ENCODE measurements at regions not wholly inside any gene's neighbourhood (a gene's known extent, or its start where the extent isn't known, plus 50 kb on each side); places are given as distances from the start of the nearest gene placed in this dataset.

- DNase-seq (ENCODE audit: low read depth in 2 of 2, low spot score in 1 of 2) = no peak
Observed at GRCh38 chr7:113825832-113826231, 93.0 kb downstream of the PPP1R3A start.

DNA sequence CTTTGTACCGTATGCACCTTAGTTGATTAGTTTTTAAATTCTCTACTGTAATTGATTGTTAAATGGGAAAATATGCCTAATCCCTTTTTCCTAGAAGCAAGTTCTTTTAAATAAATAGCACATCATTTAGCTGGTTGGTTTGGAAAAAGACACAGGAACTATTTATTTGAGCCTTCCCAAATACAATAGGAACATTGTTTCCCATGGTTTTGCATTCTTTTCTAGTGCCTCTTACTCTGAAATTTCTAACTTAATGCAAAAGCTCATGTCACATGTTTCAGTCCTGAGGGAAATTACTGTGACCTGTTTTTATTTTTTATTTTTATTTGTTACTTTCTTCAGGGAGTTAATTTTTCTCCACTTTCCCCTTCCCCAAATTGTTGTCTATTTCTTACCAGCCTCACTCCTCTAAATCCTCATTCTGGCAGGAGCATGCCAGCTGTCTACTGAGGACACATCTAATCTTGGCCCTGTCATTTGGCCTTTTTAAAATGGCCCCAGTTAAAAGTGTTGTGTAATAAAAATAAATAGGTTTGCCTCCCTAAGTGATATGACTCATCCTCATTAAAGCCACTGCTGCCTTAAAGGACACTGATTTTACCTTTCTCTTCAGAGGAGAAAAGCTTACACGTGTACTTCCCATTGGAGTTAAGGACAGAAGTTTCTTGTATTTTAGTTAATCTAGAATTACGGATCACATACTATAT lies 94.5 kb downstream of the PPP1R3A start:
- DNase-seq (ENCODE audit: low read depth in 2 of 2, low spot score in 1 of 2) = no peak

GRCh38 chr7:113819474-113819873 lies 99.3 kb downstream of the PPP1R3A start:
- DNase-seq (ENCODE audit: low read depth in 2 of 2, low spot score in 1 of 2) = no peak

DNA sequence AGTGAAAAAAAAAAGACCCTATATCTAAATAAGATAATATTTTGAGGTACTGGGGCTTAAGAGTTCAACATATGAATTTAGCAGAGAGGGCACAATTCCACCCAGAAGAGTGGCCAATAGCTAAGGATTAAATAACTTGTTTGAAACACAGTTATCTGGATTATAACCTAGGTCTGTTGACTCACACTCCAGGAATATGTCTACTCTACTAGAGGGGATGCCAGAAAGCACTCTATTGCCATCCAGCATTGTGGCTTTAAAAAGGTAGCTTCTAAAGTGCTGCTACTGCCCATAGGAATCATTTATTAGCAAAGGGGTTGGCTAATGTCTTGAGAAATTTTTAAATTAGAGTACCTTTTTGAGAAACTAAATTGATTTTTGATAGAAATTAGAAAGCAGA lies 102.2 kb downstream of the PPP1R3A start:
- DNase-seq (ENCODE audit: low read depth in 2 of 2, low spot score in 1 of 2) = no peak

GRCh38 chr7:113813471-113813870 lies 105.3 kb downstream of the PPP1R3A start:
- DNase-seq (ENCODE audit: low read depth in 2 of 2, low spot score in 1 of 2) = no peak

GRCh38 chr7:113812591-113813255 lies 106.1 kb downstream of the PPP1R3A start:
- no peak for DNase-seq (ENCODE audit: low read depth in 2 of 2, low spot score in 1 of 2)

GRCh38 chr7:113810080-113810744 lies 108.6 kb downstream of the PPP1R3A start:
- DNase-seq (ENCODE audit: low read depth in 2 of 2, low spot score in 1 of 2) = no peak

DNA sequence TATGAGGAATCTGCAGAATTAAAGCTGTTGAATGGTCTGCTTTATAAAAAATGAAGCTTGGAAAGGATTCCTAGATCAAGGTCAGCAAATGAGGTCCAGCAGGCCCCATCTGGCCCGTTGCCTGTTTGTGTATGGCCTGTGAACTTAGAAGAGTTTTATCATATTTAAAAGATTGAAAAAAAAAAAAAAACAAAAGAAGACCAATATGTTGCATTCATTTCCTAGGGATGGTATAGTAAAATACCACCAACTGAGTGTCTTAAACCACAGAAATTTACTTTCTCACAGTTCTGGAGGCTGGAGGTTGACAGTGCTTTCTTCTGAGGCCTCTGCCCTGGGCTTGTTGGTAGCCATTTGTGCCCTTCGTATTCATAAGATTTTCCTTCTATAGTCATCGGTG lies 109.2 kb downstream of the PPP1R3A start:
- no peak for DNase-seq (ENCODE audit: low read depth in 2 of 2, low spot score in 1 of 2)

- DNase-seq (ENCODE audit: low read depth in 2 of 2, low spot score in 1 of 2) = no peak
Observed at GRCh38 chr7:113806633-113807327, 112.0 kb downstream of the PPP1R3A start.

- no peak for DNase-seq (ENCODE audit: low read depth in 2 of 2, low spot score in 1 of 2)
Observed at GRCh38 chr7:113805976-113806375, 112.8 kb downstream of the PPP1R3A start.

- DNase-seq (ENCODE audit: low read depth in 2 of 2, low spot score in 1 of 2) = no peak
Observed at GRCh38 chr7:113804475-113805095, 114.2 kb downstream of the PPP1R3A start.

DNA sequence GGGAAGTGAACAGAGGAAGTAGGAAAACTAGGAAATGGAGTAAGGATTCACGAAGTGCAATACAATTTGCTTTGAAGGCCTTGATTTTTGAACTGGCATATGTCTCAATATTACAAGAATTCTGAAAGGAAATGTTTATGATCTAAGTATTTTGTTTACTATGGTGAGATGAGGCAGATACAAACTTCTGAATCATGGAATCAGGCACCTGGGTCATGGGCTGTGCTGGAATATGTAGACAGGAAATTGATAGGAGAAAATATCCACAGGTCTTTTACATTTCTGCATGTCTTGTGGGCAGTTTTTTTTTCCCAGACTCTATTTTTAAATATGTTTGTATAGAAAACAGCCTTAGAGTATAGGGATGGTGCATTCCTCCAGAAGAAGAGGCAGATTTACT lies 117.1 kb downstream of the PPP1R3A start:
- DNase-seq (ENCODE audit: low read depth in 2 of 2, low spot score in 1 of 2) = no peak

DNA sequence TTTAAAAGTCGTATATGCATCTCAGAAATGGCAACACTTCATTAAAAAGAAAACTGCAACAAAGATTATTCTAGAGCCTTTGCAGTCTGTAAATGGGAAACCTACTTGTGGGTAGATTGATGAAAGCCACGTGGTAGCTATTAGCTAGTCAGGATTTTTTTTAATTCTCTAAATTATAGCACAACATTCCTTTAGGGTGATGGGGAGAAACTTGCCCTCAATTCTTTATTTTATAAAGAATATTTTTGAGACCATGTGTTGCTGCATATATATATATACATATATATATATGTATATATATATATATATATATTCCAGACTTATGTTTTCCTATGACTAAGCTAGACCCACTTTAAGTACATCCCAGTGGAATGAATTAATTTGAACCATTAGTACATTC lies 118.0 kb downstream of the PPP1R3A start:
- DNase-seq (ENCODE audit: low read depth in 2 of 2, low spot score in 1 of 2) = no peak

DNA sequence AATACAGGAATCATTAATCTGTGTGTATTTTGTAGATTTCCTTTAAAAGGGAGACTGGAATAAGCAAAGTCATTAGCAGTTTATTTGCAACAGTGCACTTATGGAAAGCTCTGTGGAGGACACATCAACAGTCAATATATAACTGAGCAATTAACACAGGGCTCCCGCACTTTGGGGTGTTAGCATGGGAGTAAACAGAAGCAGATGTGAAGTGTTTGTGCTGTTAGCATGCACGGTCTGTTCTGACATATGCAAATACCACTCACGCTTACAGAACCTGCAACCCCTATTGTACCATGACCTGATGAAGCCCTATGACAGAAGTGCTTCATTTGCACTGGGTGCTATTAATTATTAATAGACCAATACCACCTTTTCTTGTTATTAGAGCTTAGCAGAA lies 118.9 kb downstream of the PPP1R3A start:
- no peak for DNase-seq (ENCODE audit: low read depth in 2 of 2, low spot score in 1 of 2)

DNA sequence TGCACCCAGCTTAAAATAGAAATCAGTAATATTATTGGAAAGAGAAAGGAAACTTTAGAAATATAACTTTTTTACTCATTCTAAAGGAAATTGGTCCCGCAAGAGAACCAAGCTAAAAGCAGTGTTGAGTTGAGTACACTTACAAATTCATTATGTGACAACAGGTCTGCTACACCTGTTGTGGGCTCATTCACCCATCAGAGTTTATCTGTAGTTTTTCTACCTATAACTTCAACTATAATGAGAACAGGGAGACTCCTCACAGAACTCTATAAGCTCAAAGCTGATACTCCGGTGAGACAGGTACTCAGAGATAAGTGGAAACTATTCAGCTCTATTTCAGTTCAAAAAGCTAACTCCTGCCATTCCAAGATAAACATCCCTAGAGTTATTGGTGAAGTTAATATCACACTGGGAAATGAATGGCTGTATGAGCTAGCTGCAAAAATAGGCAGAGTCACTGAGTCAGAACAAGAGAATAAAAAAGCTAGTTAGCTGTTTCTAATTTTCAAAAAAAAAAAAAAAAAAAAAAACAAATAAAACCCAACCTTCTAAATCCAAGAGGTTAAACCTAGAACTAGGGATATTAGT lies 121.3 kb downstream of the PPP1R3A start:
- DNase-seq (ENCODE audit: low read depth in 2 of 2, low spot score in 1 of 2) = no peak

GRCh38 chr7:113796557-113796956 lies 122.3 kb downstream of the PPP1R3A start:
- no peak for DNase-seq (ENCODE audit: low read depth in 2 of 2, low spot score in 1 of 2)

- DNase-seq (ENCODE audit: low read depth in 2 of 2, low spot score in 1 of 2) = no peak
Observed at GRCh38 chr7:113794573-113794972, 124.2 kb downstream of the PPP1R3A start.

GRCh38 chr7:113793171-113793570 lies 125.6 kb downstream of the PPP1R3A start:
- DNase-seq (ENCODE audit: low read depth in 2 of 2, low spot score in 1 of 2) = no peak

GRCh38 chr7:113790025-113790424 lies 128.8 kb downstream of the PPP1R3A start:
- no peak for DNase-seq (ENCODE audit: low read depth in 2 of 2, low spot score in 1 of 2)

- no peak for DNase-seq (ENCODE audit: low read depth in 2 of 2, low spot score in 1 of 2)
Observed at GRCh38 chr7:113787106-113787505, 131.7 kb downstream of the PPP1R3A start.

DNA sequence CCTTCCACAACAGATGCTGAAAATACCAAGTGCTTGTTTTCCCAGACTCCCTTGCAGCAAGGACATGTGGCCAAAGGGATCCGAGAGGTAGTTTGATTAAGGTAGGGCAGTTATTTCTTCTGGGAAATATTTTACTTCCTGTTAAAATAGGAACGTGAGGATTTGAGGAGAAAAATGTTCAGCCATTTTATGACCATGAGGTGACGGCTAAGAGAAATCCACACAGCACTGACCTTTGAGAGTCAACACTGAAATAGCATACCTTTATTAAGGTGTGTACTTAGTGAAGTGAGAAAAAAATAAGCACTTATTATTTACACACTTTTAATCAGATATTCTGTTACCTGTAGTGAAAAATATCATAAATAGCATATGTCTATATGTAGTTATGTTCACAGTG lies 133.9 kb downstream of the PPP1R3A start:
- no peak for DNase-seq (ENCODE audit: low read depth in 2 of 2, low spot score in 1 of 2)
